ENCODE measurements at regions not wholly inside any gene's neighbourhood (a gene's known extent, or its start where the extent isn't known, plus 50 kb on each side); places are given as distances from the start of the nearest gene placed in this dataset.
A peak's percentile ranks its signal among the peaks of the same experiment; 100 is the strongest.

DNA sequence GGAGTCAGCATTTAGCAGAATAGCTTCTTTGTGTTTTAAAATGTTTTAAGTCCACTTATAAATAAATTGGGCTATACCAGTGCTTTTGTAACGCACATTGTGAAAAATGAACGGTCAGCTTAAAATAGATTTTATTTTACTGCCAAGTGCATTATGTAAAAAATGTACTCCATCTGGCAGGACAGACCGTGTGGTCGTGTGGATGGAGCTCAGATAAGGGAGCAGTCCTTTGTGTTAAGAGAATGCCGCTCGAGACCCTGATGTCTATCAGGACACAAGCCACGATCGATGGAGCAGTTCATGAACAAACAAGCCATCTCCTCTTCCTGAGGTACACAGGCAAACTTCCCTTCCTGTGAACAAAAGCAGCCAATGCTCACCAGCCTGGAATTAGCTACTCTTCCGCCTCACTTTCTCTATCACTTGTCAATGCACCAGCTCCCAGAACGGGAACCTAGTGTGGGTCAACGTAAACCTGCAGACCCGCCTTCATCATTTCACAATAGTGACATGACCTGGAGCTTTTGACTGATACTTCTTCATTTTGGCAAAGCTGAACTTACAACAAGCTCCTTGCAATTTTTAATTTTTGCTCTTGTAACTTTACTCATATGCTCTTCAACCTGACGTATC lies 243.5 kb downstream of the TGFB2 start:
- Histone ChIP-seq H3K9ac (ENCODE audit: insufficient read depth, low read length, poor library complexity, severe bottlenecking) (no peak overlapping the region), H3K36me3 (replicated peaks in 1 of 2; ENCODE audit: control insufficient read depth in 1 of 2, insufficient read depth in 2 of 2, low read length in 2 of 2) (no peaks in the 10 kb centered on the region), H4K20me1 (ENCODE audit: insufficient read depth, low read length) (no peaks in the 10 kb centered on the region), H3K4me2 (replicated peaks; ENCODE audit: extremely low read depth, low read length, poor library complexity, severe bottlenecking) (no peak overlapping the region), H2AFZ (ENCODE audit: insufficient read depth, low read depth, low read length, poor library complexity, severe bottlenecking) (no peak overlapping the region), H3K27me3 (ENCODE audit: control insufficient read depth in 2 of 2, insufficient read depth in 2 of 2, low read length in 2 of 2) (no peaks in the 10 kb centered on the region), H3K79me2 (ENCODE audit: insufficient read depth, low read length) (no peaks in the 10 kb centered on the region), H3K9me3 (replicated peaks in 1 of 2; ENCODE audit: control insufficient read depth in 1 of 2, insufficient read depth in 1 of 2, low read length in 2 of 2) (no peaks in the 10 kb centered on the region), H3K27ac (ENCODE audit: low read depth in 1 of 2, low read length in 2 of 2) (no peak overlapping the region), H3K4me1 (ENCODE audit: control insufficient read depth in 1 of 2, insufficient read depth in 2 of 2, low read length in 2 of 2) (no peaks in the 10 kb centered on the region), H3K4me3 (replicated peaks in 1 of 3; ENCODE audit: low read depth in 2 of 3, low read length in 3 of 3) (no peak overlapping the region)
- Mint-ChIP-seq H3K4me1 (no peaks in the 10 kb centered on the region), H3K36me3 (no peaks in the 10 kb centered on the region), H3K27ac (no peak overlapping the region), H3K27me3 (ENCODE audit: low read depth in 3 of 3) (peaks cover 0 to 5% (median 0%) of the 10 kb centered on the region in 3 donors), H3K9me3 (peaks cover 0 to 8% (median 2%) of the 10 kb centered on the region in 7 donors), H3K4me3 (no peak overlapping the region)
- no peak for TF ChIP-seq CTCF (IDR thresholded peaks at IDR 0.05)
- WGBS (ENCODE audit: insufficient coverage) = 21% methylated on average over 11 of the region's 13 CpGs
- intact Hi-C loops (cut with micrococcal nuclease) = no loop called here
- DNase-seq = peak in 1 of 3 donors; percentile 37

DNA sequence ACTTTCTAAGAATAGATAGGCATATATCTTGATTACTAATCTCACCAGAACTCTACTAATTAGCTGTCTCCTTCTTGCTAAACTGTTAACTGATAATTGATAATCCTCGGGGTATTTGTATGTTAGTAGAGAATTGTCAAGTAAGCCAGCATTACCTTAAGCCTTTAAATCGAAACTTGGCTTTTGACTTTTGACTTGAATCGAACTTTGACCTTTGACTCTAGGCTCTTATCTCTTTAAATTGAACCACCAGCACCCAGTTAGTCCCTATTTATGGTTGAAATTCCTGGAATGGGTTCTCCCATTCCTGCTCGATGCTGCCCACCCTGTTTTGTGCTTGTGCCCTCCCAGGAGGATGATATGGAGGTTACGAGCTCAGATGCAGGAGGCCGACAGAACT lies 244.4 kb downstream of the TGFB2 start:
- no peak for DNase-seq
- no peaks in the 10 kb centered on the region for H3K4me1 Mint-ChIP-seq
- no peak for TF ChIP-seq CTCF (IDR thresholded peaks at IDR 0.05)
- no peak overlapping the region for H3K27ac ChIP-seq (ENCODE audit: low read depth in 1 of 2, low read length in 2 of 2)
- H3K27ac Mint-ChIP-seq = no peak overlapping the region
- H3K9me3 ChIP-seq (replicated peaks in 1 of 2; ENCODE audit: control insufficient read depth in 1 of 2, insufficient read depth in 1 of 2, low read length in 2 of 2) = no peaks in the 10 kb centered on the region
- H3K79me2 ChIP-seq (ENCODE audit: insufficient read depth, low read length) = no peaks in the 10 kb centered on the region
- no peaks in the 10 kb centered on the region for H3K36me3 ChIP-seq (replicated peaks in 1 of 2; ENCODE audit: control insufficient read depth in 1 of 2, insufficient read depth in 2 of 2, low read length in 2 of 2)
- peaks cover 0 to 7% (median 2%) of the 10 kb centered on the region in 7 donors for H3K9me3 Mint-ChIP-seq
- no peaks in the 10 kb centered on the region for H3K36me3 Mint-ChIP-seq
- WGBS (ENCODE audit: insufficient coverage) = no CpG with 5 or more reads among the region's 6 CpGs
- no peak overlapping the region for H2AFZ ChIP-seq (ENCODE audit: insufficient read depth, low read depth, low read length, poor library complexity, severe bottlenecking)
- no peak overlapping the region for H3K9ac ChIP-seq (ENCODE audit: insufficient read depth, low read length, poor library complexity, severe bottlenecking)
- H4K20me1 ChIP-seq (ENCODE audit: insufficient read depth, low read length) = no peaks in the 10 kb centered on the region
- no peak overlapping the region for H3K4me2 ChIP-seq (replicated peaks; ENCODE audit: extremely low read depth, low read length, poor library complexity, severe bottlenecking)
- no peaks in the 10 kb centered on the region for H3K27me3 Mint-ChIP-seq (ENCODE audit: low read depth in 3 of 3)
- intact Hi-C loops (cut with micrococcal nuclease) = no loop called here
- no peak overlapping the region for H3K4me3 ChIP-seq (replicated peaks in 1 of 3; ENCODE audit: low read depth in 2 of 3, low read length in 3 of 3)
- no peaks in the 10 kb centered on the region for H3K4me1 ChIP-seq (ENCODE audit: control insufficient read depth in 1 of 2, insufficient read depth in 2 of 2, low read length in 2 of 2)
- H3K27me3 ChIP-seq (ENCODE audit: control insufficient read depth in 2 of 2, insufficient read depth in 2 of 2, low read length in 2 of 2) = no peaks in the 10 kb centered on the region
- H3K4me3 Mint-ChIP-seq = no peak overlapping the region
